ENCODE measurements at regions not wholly inside any gene's neighbourhood (a gene's known extent, or its start where the extent isn't known, plus 50 kb on each side); places are given as distances from the start of the nearest gene placed in this dataset.
A peak's percentile ranks its signal among the peaks of the same experiment; 100 is the strongest.

DNA sequence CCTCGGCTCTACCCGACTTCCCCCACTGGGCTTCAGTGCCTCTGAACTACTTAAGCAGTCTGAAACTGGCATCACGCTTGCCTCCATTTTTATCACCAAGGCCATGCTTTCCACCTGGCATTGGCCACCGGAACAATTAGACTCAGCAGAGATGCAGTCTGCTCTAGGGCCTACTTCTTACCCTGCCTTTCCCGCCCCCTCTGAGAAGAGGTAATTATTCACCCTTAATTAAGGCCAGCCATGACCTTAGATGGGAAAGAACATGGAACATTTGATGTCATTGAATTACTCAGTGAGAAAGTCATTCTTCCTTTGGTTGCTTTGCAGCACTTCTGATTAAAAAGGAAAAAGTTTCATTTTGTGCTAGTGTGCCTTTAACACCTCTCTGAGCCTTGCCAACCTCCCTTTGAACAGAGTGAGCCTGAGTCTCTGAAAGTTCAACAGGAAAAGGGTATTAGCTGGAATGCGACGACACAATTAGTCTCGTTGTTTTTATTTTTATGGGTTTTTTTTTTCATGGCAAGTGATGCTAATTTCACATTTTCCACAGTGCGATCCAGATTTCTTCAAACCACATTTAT is 60.9 kb upstream of the TNRC6A start:
- intact Hi-C loops (cut with micrococcal nuclease; ENCODE audit: unreplicated experiment), result no loop called here
- Histone ChIP-seq H3K4me1 (ENCODE audit: insufficient read depth, low read length, poor library complexity, severe bottlenecking) (peaks cover 18% of the 10 kb centered on the region), H3K9me3 (ENCODE audit: low read depth, low read length, poor library complexity, severe bottlenecking) (no peaks in the 10 kb centered on the region), H3K27ac (ENCODE audit: low read depth, low read length, poor library complexity, severe bottlenecking) (no peak overlapping the region), H3K36me3 (ENCODE audit: insufficient read depth, low read length, poor library complexity, severe bottlenecking) (no peaks in the 10 kb centered on the region), H3K27me3 (replicated peaks; ENCODE audit: insufficient read depth, low read depth, low read length, poor library complexity) (no peaks in the 10 kb centered on the region), H3K4me3 (ENCODE audit: low read depth, low read length, poor library complexity, severe bottlenecking) (no peak overlapping the region)
- DNase-seq (ENCODE audit: low spot score), result peak; percentile 46
- no peak for TF ChIP-seq EZH2 (IDR thresholded peaks at IDR 0.05; ENCODE audit: borderline replicate concordance, low read depth, low read length, poor library complexity, severe bottlenecking)
- TF ChIP-seq, protein P1, sequence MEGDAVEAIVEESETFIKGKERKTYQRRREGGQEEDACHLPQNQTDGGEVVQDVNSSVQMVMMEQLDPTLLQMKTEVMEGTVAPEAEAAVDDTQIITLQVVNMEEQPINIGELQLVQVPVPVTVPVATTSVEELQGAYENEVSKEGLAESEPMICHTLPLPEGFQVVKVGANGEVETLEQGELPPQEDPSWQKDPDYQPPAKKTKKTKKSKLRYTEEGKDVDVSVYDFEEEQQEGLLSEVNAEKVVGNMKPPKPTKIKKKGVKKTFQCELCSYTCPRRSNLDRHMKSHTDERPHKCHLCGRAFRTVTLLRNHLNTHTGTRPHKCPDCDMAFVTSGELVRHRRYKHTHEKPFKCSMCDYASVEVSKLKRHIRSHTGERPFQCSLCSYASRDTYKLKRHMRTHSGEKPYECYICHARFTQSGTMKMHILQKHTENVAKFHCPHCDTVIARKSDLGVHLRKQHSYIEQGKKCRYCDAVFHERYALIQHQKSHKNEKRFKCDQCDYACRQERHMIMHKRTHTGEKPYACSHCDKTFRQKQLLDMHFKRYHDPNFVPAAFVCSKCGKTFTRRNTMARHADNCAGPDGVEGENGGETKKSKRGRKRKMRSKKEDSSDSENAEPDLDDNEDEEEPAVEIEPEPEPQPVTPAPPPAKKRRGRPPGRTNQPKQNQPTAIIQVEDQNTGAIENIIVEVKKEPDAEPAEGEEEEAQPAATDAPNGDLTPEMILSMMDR (conservative IDR thresholded peaks at IDR 0.05; ENCODE audit: low read depth, low read length), result no peak
- POLR2A ChIA-PET (ENCODE audit: low non-redundant PET), result interaction anchor here (0.5 kb wide), 1 partner anchor 1309 kb away, joined by 3 read pairs; no protein-coding TSS in a partner anchor
- CTCF ChIA-PET, result interaction anchor here (0.6 kb wide), 1 partner anchor 19 kb away, joined by 6 read pairs; no protein-coding TSS in a partner anchor
- BruUV-seq (replicated peaks), result no TSS peak

GRCh38 chr16:24670623-24671454 is 58.6 kb upstream of the TNRC6A start:
- H3K36me3 ChIP-seq (ENCODE audit: insufficient read depth, low read length, poor library complexity, severe bottlenecking), result no peaks in the 10 kb centered on the region
- BruUV-seq (replicated peaks), result no TSS peak
- POLR2A ChIA-PET (ENCODE audit: low non-redundant PET), result no interaction called here
- H3K27ac ChIP-seq (ENCODE audit: low read depth, low read length, poor library complexity, severe bottlenecking), result no peak overlapping the region
- DNase-seq (ENCODE audit: low spot score), result peak; percentile 79
- H3K4me1 ChIP-seq (ENCODE audit: insufficient read depth, low read length, poor library complexity, severe bottlenecking), result peaks cover 18% of the 10 kb centered on the region
- no peak overlapping the region for H3K4me3 ChIP-seq (ENCODE audit: low read depth, low read length, poor library complexity, severe bottlenecking)
- H3K27me3 ChIP-seq (replicated peaks; ENCODE audit: insufficient read depth, low read depth, low read length, poor library complexity), result no peaks in the 10 kb centered on the region
- no peaks in the 10 kb centered on the region for H3K9me3 ChIP-seq (ENCODE audit: low read depth, low read length, poor library complexity, severe bottlenecking)
- CTCF ChIA-PET, result no interaction called here
- TF ChIP-seq EZH2 (IDR thresholded peaks at IDR 0.05; ENCODE audit: borderline replicate concordance, low read depth, low read length, poor library complexity, severe bottlenecking), result no peak
- TF ChIP-seq, protein P1 (conservative IDR thresholded peaks at IDR 0.05; ENCODE audit: low read depth, low read length), result no peak
- intact Hi-C loops (cut with micrococcal nuclease; ENCODE audit: unreplicated experiment), result no loop called here

DNA sequence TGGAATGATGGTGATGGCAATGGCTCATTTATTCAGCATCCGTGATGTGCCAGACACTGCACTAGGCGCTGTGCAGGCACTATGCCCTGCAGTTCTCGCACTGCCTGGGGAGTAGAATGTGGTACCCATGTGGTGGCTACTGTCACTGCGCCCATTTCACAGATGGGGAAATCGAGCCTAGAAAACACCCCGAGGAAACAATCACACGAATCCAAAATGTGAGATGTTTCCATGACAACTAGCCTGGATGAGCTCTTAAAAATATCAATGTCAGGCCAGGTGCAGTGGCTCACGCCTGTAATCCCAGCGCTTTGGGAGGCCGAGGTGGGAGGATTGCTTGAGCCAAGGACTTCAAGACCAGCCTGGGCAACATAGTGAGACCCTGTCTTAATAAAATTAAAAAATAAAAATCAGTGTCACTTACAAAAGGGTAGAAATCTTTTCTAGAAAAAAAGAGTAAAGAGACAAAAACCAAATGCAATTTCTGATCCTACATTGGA is 57.9 kb upstream of the TNRC6A start:
- no TSS peak for BruUV-seq (replicated peaks)
- peaks cover 18% of the 10 kb centered on the region for H3K4me1 ChIP-seq (ENCODE audit: insufficient read depth, low read length, poor library complexity, severe bottlenecking)
- no peaks in the 10 kb centered on the region for H3K27me3 ChIP-seq (replicated peaks; ENCODE audit: insufficient read depth, low read depth, low read length, poor library complexity)
- TF ChIP-seq, protein P1 (conservative IDR thresholded peaks at IDR 0.05; ENCODE audit: low read depth, low read length), result no peak
- TF ChIP-seq EZH2 (IDR thresholded peaks at IDR 0.05; ENCODE audit: borderline replicate concordance, low read depth, low read length, poor library complexity, severe bottlenecking), result no peak
- no peak overlapping the region for H3K4me3 ChIP-seq (ENCODE audit: low read depth, low read length, poor library complexity, severe bottlenecking)
- ChIA-PET POLR2A (ENCODE audit: low non-redundant PET) (no interaction called here), CTCF (no interaction called here)
- intact Hi-C loops (cut with micrococcal nuclease; ENCODE audit: unreplicated experiment), result no loop called here
- no peak overlapping the region for H3K27ac ChIP-seq (ENCODE audit: low read depth, low read length, poor library complexity, severe bottlenecking)
- no peak for DNase-seq (ENCODE audit: low spot score)
- no peaks in the 10 kb centered on the region for H3K36me3 ChIP-seq (ENCODE audit: insufficient read depth, low read length, poor library complexity, severe bottlenecking)
- no peaks in the 10 kb centered on the region for H3K9me3 ChIP-seq (ENCODE audit: low read depth, low read length, poor library complexity, severe bottlenecking)
